Activated CD8-positive, alpha-beta T cell treated with anti-CD3 and anti-CD28 coated beads, Interleukin-2, amount 10 ng/mL, durations not matched to agents 7 days and 5 days (primary cell): ENCODE measurements at regions not wholly inside any gene's neighbourhood (a gene's known extent, or its start where the extent isn't known, plus 50 kb on each side); places are given as distances from the start of the nearest gene placed in this dataset.

ENCODE experiments used
- ATAC-seq: fragments of 150-1000 bp; cut with Tn5 transposase; one replicate; pipeline ENCODE4 v1.10.0; 2021; ENCODE audit warnings: moderate library complexity
- CTCF ChIA-PET: fragments of 350-600 bp; sonication (Branson Sonifier 250); formaldehyde crosslinking; loops from one replicate; lab custom pipeline; 2021; ENCODE audit warnings: antibody characterized with exemption; lab: Charles Lee
- POLR2A ChIA-PET: fragments of 350-600 bp; sonication (Branson Sonifier 250); formaldehyde crosslinking; loops from one replicate; lab custom pipeline; 2021; ENCODE audit warnings: antibody characterized with exemption; lab: Charles Lee
- DNase-seq: peaks from one replicate; pipeline ENCODE4 v3.0.0-alpha.2; 2020
- H3K27ac Mint-ChIP-seq: one replicate; pipeline ENCODE4 v1.8.0; 2021; ENCODE audit warnings: mild to moderate bottlenecking, mixed read lengths
- H3K27me3 Mint-ChIP-seq: one replicate; pipeline ENCODE4 v1.8.0; 2021; ENCODE audit warnings: low read depth, mixed read lengths
- H3K36me3 Mint-ChIP-seq: one replicate; pipeline ENCODE4 v1.8.0; 2021; ENCODE audit warnings: low read depth, mixed read lengths
- H3K4me1 Mint-ChIP-seq: one replicate; pipeline ENCODE4 v1.8.0; 2021; ENCODE audit warnings: low read depth, mixed read lengths
- H3K4me3 Mint-ChIP-seq: one replicate; pipeline ENCODE4 v1.8.0; 2021; ENCODE audit warnings: mild to moderate bottlenecking, mixed read lengths
- H3K9me3 Mint-ChIP-seq: one replicate; pipeline ENCODE4 v1.8.0; 2022; ENCODE audit warnings: mixed read lengths; ENCODE audit not compliant: insufficient read depth

- Mint-ChIP-seq H3K4me1 (no peaks in the 10 kb centered on the region), H3K27me3 (peaks cover 2% of the 10 kb centered on the region), H3K36me3 (no peaks in the 10 kb centered on the region), H3K27ac (no peak overlapping the region), H3K4me3 (no peak overlapping the region), H3K9me3 (no peaks in the 10 kb centered on the region)
- ChIA-PET CTCF (no interaction called here), POLR2A (no interaction called here)
- no peak for ATAC-seq
- no peak for DNase-seq
Observed at GRCh38 chr4:147078875-147079658, 133.4 kb upstream of the TTC29 start.

GRCh38 chr4:147084861-147085260, 139.2 kb upstream of the TTC29 start:
- Mint-ChIP-seq H3K36me3 (no peaks in the 10 kb centered on the region), H3K9me3 (no peaks in the 10 kb centered on the region), H3K4me3 (no peak overlapping the region), H3K27ac (no peak overlapping the region), H3K4me1 (no peaks in the 10 kb centered on the region), H3K27me3 (peaks cover 5% of the 10 kb centered on the region)
- POLR2A ChIA-PET, result no interaction called here
- no peak for ATAC-seq
- CTCF ChIA-PET, result no interaction called here
- no peak for DNase-seq

DNA sequence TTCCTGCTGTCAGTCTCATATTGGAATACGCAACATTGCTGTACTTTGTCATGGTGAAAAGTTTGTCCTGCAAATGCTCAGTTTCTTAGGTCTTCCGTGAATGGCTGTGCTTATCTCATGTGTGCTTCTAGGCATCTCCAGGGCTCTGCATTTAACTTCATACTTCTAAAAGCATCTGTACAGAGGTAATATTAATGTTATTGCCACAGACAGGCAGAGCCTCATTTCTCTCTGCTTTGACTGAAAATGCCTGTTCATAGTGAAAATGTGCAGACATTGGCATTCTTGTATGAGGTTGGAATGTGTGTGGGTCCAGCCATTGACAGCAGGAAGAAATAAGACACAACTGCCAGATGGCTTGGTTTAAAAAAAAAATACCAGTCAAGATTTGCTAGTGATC, 140.1 kb upstream of the TTC29 start:
- Mint-ChIP-seq H3K27me3 (peaks cover 9% of the 10 kb centered on the region), H3K4me1 (no peaks in the 10 kb centered on the region), H3K27ac (no peak overlapping the region), H3K9me3 (no peaks in the 10 kb centered on the region), H3K36me3 (no peaks in the 10 kb centered on the region), H3K4me3 (no peak overlapping the region)
- ATAC-seq, result no peak
- POLR2A ChIA-PET, result no interaction called here
- CTCF ChIA-PET, result no interaction called here
- DNase-seq, result no peak

DNA sequence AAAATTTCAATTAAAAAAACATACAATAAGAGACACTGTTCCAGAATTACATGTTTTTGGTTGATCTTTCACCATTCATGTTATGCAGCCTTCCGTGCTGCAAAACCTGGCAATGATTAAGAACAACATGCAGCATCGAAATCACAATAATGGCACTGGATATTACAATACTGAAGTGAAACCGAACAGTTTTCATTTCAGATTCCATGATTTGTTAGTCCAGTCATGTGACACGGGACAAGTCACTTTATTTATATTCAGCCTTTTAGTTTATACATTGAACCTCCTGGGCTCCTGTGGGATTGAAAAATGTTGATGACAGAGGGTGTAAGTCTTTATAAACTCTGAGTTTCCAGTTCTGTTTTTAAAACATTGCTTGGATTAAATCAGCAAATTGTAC, 142.5 kb upstream of the TTC29 start:
- Mint-ChIP-seq H3K9me3 (no peaks in the 10 kb centered on the region), H3K27me3 (peaks cover 7% of the 10 kb centered on the region), H3K4me3 (no peak overlapping the region), H3K4me1 (no peaks in the 10 kb centered on the region), H3K36me3 (no peaks in the 10 kb centered on the region), H3K27ac (no peak overlapping the region)
- ATAC-seq (no peak), DNase-seq (no peak)
- POLR2A ChIA-PET, result no interaction called here
- CTCF ChIA-PET, result interaction anchor here (1.0 kb wide), 1 partner anchor 9 kb away, joined by 5 read pairs; no protein-coding TSS in a partner anchor

- ATAC-seq (no peak), DNase-seq (no peak)
- H3K36me3 Mint-ChIP-seq, result no peaks in the 10 kb centered on the region
- no peak overlapping the region for H3K4me3 Mint-ChIP-seq
- ChIA-PET CTCF (no interaction called here), POLR2A (no interaction called here)
- H3K4me1 Mint-ChIP-seq, result no peaks in the 10 kb centered on the region
- H3K27me3 Mint-ChIP-seq, result peaks cover 7% of the 10 kb centered on the region
- no peaks in the 10 kb centered on the region for H3K9me3 Mint-ChIP-seq
- H3K27ac Mint-ChIP-seq, result no peak overlapping the region
Observed at GRCh38 chr4:147090486-147090885, 144.8 kb upstream of the TTC29 start.

GRCh38 chr4:147093206-147093605, 147.5 kb upstream of the TTC29 start:
- H3K27ac Mint-ChIP-seq, result no peak overlapping the region
- ChIA-PET CTCF (no interaction called here), POLR2A (no interaction called here)
- ATAC-seq (no peak), DNase-seq (no peak)
- no peaks in the 10 kb centered on the region for H3K36me3 Mint-ChIP-seq
- H3K9me3 Mint-ChIP-seq, result no peaks in the 10 kb centered on the region
- H3K4me1 Mint-ChIP-seq, result no peaks in the 10 kb centered on the region
- H3K4me3 Mint-ChIP-seq, result no peak overlapping the region
- peaks cover 7% of the 10 kb centered on the region for H3K27me3 Mint-ChIP-seq

- CTCF ChIA-PET, result interaction anchor here (0.6 kb wide), 1 partner anchor 82 kb away, joined by 3 read pairs; no protein-coding TSS in a partner anchor
Observed at GRCh38 chr4:147094238-147094637, 148.6 kb upstream of the TTC29 start.

GRCh38 chr4:147096667-147097604, 151.3 kb upstream of the TTC29 start:
- Mint-ChIP-seq H3K27ac (no peak overlapping the region), H3K4me3 (no peak overlapping the region)
- CTCF ChIA-PET, result interaction anchor here (0.6 to 4.8 kb wide), 34 partner anchors 9 to 1001 kb away, joined by 3 to 124 read pairs (median 4); partner anchors contain the start of gene TTC29

More at GRCh38 chr4:147094238-147094637, 148.6 kb upstream of the TTC29 start:
- Mint-ChIP-seq H3K36me3 (no peaks in the 10 kb centered on the region), H3K27me3 (peaks cover 9% of the 10 kb centered on the region), H3K4me1 (no peaks in the 10 kb centered on the region), H3K4me3 (no peak overlapping the region), H3K27ac (no peak overlapping the region), H3K9me3 (no peaks in the 10 kb centered on the region)
- POLR2A ChIA-PET, result no interaction called here
- DNase-seq (no peak), ATAC-seq (no peak)

GRCh38 chr4:147101678-147102077, 156.0 kb upstream of the TTC29 start:
- H3K27me3 Mint-ChIP-seq, result peaks cover 10% of the 10 kb centered on the region
- H3K9me3 Mint-ChIP-seq, result no peaks in the 10 kb centered on the region
- no peaks in the 10 kb centered on the region for H3K36me3 Mint-ChIP-seq
- ChIA-PET CTCF (interaction anchor here (1.0 kb wide), 1 partner anchor 83 kb away, joined by 4 read pairs; no protein-coding TSS in a partner anchor), POLR2A (no interaction called here)
- no peak overlapping the region for H3K4me3 Mint-ChIP-seq
- no peak for ATAC-seq
- no peak for DNase-seq
- no peak overlapping the region for H3K27ac Mint-ChIP-seq
- no peaks in the 10 kb centered on the region for H3K4me1 Mint-ChIP-seq

More at GRCh38 chr4:147096667-147097604, 151.3 kb upstream of the TTC29 start:
- H3K27me3 Mint-ChIP-seq, result peaks cover 10% of the 10 kb centered on the region
- H3K9me3 Mint-ChIP-seq, result no peaks in the 10 kb centered on the region
- POLR2A ChIA-PET, result no interaction called here
- DNase-seq, result no peak
- H3K4me1 Mint-ChIP-seq, result no peaks in the 10 kb centered on the region
- no peaks in the 10 kb centered on the region for H3K36me3 Mint-ChIP-seq
- ATAC-seq, result no peak

GRCh38 chr4:147102596-147102995, 156.9 kb upstream of the TTC29 start:
- H3K4me1 Mint-ChIP-seq, result no peaks in the 10 kb centered on the region

DNA sequence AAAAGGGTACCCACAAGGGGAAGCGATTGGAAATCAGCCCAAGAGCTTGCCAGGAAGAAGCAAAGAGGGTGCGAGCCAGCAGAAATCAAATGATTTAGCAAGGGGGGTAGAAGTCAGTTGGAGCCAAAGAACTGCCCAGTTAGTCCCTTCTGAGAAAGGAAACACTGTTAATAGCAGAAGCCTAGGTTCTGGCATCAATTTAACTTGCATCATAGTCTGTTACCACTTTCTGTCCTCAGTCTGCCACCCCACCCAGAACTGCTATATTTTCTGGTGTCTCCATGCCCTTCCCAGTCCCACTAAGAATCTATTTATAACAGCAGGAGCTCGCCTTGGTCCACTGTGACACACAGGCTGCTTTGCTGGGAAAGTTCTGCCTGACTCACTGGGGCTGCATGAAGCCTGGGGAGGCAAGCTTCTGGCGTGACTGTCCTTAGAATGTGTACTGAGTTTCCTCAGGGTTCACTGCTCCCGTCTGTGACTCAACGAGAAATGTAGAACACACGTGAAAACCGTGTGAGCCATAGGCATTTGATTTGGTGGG, 157.8 kb upstream of the TTC29 start:
- DNase-seq, result no peak
- no peak for ATAC-seq
- no peak overlapping the region for H3K4me3 Mint-ChIP-seq
- peaks cover 12% of the 10 kb centered on the region for H3K27me3 Mint-ChIP-seq
- no peak overlapping the region for H3K27ac Mint-ChIP-seq
- ChIA-PET CTCF (no interaction called here), POLR2A (no interaction called here)
- H3K9me3 Mint-ChIP-seq, result no peaks in the 10 kb centered on the region
- H3K4me1 Mint-ChIP-seq, result no peaks in the 10 kb centered on the region
- H3K36me3 Mint-ChIP-seq, result no peaks in the 10 kb centered on the region

More at GRCh38 chr4:147102596-147102995, 156.9 kb upstream of the TTC29 start:
- CTCF ChIA-PET, result no interaction called here
- Mint-ChIP-seq H3K27ac (no peak overlapping the region), H3K36me3 (no peaks in the 10 kb centered on the region), H3K4me3 (no peak overlapping the region), H3K27me3 (peaks cover 12% of the 10 kb centered on the region), H3K9me3 (no peaks in the 10 kb centered on the region)
- POLR2A ChIA-PET, result no interaction called here
- DNase-seq (no peak), ATAC-seq (no peak)
